Activated CD4-positive, alpha-beta T cell treated with anti-CD3 and anti-CD28 coated beads, Interleukin-2, amount 50 U/mL, for 24 hours (primary cell): ENCODE measurements at regions not wholly inside any gene's neighbourhood (a gene's known extent, or its start where the extent isn't known, plus 50 kb on each side); places are given as distances from the start of the nearest gene placed in this dataset.
"Not testable (repeated sequence)": the region's sequence is repeated elsewhere in the genome, so short reads cannot be mapped to it uniquely, and the experiment has no call there.

Experiments
- DNase-seq, 2 donors: peaks; one replicate each; pipeline ENCODE4 v3.0.0-alpha.2; 2020; ENCODE audit warnings: low read depth in 1 of 2, low spot score in 1 of 2

DNA sequence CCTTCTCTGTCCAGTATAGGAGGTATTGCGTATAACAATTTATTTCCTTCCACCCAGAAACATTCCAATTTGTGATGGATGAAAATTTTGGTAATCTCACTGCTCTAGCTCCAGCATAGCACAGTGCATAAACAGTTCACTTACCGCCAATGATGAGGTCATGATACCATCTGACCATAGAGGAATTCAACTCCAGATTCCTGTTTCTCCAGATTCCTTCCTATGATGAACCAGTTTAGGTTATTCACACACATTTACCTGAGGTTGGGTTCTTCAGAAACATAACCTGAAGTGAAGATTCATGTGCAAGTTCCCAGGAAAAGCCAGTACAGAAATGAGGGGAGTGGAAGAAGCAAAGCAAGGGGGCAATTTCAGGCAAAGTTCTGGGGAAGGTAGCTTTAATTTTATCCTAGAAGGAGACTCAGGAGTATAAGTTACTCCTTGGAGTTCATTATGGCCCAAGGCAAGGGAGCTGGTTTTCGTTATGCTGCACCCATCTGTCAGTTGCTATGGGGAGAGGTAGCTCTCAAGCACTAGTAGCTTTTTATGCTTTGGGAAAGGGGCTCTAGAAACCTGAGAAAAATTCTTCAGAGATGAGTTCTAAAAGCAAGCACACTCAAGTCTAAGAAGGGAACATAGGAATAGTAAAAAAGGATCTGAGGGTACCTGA is 121.6 kb downstream of the CASP12 start:
- DNase-seq: no peak

DNA sequence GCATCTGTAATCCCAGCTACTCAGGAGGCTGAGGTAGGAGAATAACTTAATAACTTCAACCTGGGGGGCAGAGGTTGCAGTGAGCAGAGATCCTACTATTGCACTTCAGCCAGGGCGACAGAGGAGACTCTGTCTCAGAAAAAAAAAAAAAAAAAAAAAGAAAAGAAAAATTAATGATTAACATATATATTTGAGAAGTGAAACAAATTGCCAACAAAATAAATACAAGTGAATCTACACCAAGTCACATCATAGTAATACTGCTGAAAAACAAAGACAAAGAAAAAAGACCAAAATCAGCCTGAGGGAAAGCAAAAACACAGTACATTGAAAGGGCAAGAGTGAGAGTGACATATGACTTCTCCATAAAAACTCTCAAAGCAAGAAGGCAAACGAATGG is 123.7 kb downstream of the CASP12 start:
- DNase-seq: no peak

DNA sequence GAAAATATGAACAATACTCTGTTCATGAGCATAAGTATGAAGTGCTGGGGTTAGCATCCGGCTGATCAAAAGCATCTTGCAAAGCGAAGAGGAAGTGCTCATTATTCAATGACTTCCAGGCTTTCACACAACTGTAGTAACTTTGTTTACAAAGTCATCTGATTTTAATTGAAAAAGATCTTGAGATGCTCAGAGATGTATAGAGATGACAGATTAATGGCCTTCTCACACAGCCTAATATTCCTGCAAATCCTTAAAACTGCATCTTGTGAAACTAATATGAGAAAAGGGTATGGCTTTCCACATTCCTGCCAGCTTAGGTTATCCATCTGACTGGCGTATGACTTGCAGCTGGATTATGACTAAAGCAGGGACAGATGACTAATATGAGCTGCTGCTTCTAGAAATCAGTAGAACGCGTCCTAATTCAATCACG is 125.4 kb downstream of the CASP12 start:
- DNase-seq: no peak

DNA sequence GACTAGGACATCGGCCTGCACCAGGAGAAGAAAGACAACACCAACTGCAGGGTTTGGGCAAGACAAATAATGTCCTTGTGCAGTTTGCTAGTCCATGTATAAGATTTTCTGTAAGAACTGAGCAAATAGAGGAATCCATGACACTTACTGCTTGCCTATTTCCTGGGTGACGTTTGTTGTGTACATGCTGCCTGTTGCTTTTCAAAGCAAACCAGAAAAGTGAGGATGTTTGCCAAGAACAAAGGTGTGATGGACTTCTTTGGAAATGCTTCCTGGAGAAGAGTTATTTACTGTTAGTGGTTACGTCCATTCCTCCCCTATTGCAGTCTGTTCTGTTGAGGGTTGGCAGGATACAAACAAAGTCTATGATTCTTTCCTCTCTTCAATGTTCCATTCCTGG is 126.5 kb downstream of the CASP12 start:
- DNase-seq: no peak

DNA sequence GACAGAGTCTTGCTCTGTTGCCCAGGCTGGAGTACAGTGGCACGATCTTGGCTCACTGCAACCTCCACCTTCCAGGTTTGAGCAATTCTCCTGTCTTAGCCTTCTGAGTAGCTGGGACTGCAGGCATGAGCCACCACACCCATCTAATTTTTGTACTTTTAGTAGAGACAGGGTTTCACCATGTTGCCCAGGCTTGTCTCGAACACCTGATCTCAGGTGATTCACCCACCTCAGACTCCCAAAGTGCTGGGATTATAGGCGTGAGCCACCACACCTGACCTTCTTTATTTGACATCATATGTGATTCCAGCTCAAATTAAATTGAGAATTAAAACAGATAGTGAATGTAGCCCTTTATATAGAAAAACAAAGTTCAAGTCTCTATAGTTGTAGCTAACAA is 127.2 kb downstream of the CASP12 start:
- not testable (repeated sequence) for DNase-seq

DNA sequence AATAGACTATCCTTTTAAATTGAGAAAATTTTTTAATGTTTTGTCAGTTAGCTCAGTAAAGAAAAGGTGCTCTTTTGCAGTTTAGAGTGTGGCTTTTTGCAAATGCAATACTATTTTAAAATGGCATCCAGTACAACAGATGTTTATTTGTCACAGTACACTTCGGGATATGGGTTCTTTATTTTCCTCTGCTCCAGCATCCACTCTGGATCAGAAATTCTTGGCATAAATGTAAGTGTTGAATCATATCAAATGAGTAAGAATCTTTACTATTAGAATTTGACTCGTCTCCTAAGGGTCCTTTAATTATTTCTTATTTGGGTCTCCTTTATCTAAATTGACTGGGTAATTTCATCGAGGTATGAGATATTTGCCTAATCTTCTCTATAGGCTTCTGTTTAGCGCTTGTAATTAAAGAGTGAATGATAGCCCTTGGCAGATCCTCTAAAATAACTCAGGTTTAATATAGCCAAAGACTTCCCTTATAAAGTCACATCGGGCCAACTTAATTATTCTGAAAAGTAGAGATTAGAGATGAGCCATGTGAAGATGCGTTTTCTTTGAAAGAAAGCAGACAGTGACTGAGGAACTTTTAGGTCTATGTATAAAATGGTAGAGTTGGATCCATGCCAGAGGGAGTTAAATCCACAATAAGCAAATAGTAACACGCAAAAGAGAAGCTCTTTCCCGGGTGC is 132.7 kb downstream of the CASP12 start:
- no peak for DNase-seq

DNA sequence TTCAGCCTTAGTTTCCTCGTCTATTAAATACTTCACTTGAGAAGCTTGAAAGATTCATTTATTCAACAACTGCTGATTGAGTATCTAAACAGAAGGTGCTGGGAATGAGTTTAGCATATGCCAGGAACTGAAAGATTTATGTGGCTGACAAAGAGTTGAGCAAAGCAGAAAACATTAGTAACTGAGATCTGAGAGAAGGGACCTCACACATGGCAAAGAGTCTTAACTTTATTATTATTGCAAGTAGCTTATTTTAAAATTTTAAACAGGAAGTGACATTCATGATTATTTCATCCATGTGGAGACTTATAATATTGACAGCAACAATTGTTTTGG is 133.6 kb downstream of the CASP12 start:
- DNase-seq: no peak

DNA sequence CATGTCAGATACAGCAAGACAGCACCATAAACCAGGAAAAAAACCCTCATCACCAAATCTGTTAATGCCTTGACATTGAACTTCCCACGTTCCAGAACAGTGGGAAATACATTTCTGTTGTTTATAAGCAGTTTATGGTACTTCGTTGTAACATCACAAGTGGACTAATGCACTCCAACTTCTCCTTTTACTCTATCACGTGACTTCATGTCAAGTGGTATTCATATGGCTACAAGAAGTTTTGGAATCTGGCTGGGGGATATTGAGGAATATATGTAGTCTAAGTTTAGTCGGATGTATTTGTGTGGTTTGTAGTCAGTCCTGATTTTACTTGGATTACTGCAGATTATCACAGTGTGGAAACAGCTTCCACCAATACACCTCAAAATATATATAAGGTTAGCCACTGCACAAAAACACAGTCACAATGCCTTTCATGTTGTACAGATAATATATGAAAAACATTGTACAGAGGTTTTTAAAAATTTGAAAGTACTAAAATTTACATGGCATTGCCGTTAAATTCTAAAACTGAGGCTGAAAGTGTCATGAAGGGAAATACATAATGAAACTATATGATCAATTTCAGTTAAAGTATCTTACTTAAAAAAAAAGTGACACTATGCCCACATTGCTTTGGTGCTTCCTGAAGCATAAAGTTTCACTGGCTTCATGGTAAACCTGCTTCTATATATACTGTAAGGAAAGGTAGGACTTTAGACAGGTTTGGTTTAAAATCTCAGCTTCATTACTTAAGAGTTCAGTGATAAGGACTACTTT is 134.1 kb downstream of the CASP12 start:
- DNase-seq: no peak

DNA sequence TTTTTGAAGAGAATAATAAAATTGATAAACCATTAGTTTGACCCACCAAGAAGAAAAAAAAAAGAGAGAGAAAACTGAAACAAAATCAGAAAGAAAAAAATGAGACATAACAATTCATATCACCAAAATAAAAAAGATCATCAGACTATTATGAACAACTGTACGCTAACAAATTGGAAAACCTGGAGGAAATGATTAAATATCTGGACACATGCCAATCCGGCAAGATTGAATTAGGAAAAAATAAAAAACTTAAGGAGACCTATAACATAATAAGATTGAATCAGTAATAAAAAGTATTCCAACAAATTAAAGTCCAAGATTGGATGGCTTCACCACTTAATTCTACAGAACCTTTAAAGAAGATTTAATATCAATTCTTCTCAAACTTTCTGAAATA is 136.7 kb downstream of the CASP12 start:
- no peak for DNase-seq

DNA sequence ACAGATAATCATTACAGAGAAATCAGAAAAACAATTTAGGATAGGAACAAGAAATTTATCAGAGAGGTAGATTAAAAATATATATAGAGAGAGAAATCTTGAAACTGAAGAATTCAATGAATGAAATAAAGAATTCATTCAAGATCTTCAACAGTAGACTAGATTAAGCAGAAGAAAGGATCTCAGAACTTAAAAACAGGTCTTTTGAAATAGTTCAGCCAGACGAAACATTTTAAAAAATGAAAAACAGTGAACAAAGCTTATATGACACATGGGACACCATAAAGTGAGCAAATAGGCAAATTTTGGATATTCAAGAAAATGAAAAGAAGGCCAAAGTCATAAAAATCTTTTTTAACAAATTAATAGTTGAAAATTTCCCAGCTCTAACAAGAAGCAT is 138.8 kb downstream of the CASP12 start:
- DNase-seq: no peak

DNA sequence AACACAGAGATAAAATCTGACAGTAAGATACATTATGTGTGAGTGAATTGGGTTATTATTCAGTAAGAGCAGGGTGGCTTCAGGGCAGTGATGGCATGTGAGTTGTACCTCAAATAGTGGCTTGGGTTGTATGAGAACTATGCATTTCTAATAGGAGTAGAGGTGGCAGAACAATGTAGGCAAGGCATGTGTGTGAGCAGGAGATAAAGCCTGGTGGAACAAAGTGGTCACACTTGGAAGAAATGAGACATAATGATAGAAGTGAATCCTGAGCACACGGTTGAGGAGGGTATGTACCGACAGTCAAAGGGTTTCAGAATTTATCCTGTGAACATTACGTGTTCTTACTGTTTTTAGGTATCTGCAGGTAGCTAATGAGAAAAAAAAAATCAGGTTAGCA is 159.3 kb downstream of the CASP12 start:
- no peak for DNase-seq

DNA sequence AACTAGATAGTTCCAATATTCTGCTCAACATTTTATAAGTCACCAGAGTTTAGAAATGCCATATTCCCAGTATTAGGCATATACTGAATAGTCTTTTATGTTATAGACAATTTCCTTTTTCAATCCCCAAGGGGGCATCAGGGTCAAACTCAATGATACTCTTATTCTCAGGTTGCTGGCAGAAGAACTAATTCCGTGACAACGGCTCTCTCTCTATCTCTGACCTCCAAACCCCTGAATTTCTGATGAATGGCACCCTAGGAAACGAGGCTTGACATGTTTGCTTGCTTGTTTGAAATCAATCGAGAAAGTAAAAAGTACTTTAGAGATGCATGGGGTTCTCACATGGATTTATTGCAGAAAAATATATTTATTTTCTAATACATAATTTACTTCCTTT is 160.1 kb downstream of the CASP12 start:
- DNase-seq: no peak

DNA sequence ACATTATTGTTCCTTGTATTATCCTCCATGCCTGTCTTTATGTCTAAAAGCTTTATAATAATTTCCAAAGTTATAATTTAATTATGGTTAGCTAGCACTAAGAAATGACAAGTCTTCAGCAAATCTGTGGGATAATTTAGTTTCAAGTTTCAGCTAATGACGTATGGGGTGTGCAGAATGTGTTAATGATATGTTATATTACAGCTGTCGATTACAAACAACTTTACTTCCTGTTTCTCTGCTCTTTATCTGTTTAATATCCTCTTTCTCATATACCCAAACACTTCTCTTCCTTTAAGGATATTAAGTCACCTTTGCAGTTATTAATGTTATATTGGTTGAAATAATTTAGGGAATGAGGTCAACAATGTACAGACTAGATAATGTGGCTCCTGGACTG is 161.8 kb downstream of the CASP12 start:
- no peak for DNase-seq

DNA sequence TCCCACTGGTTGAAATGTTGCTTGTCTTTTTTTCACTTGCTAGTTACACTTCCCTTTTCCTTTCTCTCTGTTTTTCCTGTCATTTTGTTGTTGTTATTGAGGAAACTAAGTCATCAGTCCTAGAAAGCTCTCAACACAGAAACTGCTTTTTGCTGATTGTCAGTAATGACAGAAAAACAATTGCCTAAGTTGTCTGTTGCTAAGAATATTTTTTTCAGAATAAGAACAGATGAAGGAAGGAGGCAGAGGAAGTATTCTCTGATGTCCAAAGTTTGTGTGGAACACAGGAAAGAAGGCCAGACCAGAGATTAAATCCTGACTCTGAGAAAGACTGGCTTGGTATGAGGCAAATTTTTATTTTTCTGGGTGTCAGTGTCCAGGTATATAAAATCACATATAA is 163.3 kb downstream of the CASP12 start:
- DNase-seq: no peak

DNA sequence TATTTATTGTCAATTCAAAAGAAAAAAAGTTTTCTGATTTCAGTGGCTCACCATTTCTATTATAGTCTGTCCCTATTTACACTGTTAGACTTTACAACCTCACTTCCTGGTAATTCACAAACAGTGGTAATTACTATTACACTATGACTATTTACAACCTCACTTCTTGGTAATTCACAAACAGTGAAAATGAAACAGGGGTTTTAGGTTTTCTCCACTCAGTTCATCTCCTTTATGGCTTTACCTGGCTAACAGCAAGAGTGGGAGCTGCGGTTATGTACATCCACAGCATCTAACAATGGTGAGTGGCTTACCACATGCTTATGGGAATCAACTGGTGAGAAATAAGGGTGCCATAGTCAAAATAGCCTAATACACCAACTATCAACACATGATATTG is 166.4 kb downstream of the CASP12 start:
- DNase-seq: no peak

DNA sequence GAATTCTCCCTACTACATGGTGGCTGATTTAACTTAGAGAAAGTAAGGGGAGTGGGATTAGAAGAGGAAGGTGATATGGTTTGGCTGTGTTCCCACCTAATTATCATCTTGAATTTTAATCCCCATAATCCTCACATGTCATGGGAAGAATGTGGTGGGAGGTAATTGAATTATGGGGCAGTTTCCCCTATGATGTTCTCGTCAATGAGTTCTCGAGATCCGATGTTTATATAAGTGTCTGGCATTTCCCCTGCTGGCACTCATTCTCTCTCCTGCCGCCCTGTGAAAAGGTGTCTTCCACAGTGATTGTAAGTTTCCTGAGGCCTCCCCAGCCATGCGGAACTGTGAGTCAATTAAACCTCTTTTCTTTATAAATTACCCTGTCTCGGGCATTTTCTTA is 169.3 kb downstream of the CASP12 start:
- DNase-seq: no peak

DNA sequence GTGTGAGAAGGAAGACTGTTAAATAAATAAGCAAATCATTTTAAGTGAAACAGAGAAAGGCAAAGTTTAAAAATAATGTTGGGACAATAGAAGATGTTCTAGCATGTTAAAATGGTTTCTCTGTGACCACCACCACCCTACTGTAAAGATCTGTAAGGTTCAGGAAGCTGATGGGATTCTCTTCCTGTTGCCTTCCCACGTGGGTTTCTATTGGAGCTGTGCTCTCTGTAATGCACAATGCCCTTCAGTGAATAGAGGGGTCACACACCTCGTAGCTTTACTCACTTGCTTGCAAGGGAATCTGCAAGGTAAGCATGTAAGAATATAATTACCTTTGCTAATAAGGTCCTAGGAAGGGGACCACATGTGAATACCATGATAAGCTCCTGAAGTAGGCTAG is 170.5 kb downstream of the CASP12 start:
- DNase-seq: no peak

DNA sequence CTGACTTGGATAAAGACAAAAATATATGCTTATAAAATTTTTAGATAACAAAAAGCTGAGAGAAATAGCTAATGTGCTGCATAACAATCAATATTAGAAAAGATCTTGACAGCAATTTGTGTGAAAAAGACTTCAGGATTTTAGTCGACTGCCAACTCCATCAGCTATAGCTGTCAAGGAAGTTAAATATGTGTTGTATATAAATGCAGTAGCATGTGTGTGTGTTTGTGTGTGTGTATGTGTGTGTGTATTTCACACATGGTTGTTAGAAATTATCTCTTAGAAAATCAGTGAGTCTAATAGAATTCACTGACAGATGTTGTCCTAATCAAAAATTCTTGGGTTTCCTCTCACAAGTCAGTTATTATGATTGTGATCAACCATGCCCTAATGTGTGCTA is 171.2 kb downstream of the CASP12 start:
- DNase-seq: no peak

DNA sequence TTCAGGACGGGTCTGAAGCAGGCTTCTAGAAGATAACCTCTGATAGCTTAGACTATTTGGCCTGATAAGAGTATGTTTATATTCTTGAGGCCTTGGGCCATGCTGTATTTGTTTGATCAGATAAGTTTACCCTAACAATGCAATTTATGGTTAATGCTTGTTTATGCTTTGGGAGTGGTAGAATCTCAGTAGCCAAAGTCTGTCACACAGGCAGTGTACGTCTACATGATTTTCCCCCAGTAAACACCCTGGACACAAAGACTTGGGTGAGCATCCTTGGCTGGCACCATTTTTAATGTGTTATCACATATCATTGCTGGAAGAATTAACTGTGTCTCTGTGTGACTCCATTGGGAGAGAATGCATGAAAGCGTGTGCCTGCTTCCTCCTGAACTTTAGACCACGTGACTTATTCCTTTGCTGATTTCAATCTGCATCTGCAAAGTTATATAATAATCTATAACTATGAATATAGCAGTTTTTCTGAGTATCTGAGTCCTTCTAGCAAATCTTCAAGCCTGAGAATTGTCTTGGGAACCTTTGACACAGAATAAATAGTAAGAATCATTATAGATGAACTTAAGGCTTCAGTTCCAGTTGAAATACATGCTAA is 172.4 kb downstream of the CASP12 start:
- DNase-seq: no peak

DNA sequence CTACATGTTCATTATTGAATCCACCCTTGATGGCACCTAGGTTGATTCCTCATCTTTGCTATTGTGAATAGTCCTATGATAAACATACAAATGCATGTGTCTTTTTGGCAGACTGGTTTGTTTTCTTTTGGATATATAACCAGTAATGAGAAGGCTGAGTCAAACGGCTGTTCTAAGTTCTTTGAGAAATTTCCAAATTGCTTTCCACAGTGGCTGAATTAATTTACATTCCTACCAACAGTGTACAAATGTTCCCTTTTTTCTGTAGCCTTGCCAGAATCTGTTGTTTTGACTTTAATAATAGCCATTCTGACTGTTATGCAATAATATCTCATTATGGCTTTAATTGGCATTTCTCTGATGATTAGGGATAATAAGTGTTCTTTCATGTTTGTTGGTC is 184.9 kb downstream of the CASP12 start:
- no peak for DNase-seq

DNA sequence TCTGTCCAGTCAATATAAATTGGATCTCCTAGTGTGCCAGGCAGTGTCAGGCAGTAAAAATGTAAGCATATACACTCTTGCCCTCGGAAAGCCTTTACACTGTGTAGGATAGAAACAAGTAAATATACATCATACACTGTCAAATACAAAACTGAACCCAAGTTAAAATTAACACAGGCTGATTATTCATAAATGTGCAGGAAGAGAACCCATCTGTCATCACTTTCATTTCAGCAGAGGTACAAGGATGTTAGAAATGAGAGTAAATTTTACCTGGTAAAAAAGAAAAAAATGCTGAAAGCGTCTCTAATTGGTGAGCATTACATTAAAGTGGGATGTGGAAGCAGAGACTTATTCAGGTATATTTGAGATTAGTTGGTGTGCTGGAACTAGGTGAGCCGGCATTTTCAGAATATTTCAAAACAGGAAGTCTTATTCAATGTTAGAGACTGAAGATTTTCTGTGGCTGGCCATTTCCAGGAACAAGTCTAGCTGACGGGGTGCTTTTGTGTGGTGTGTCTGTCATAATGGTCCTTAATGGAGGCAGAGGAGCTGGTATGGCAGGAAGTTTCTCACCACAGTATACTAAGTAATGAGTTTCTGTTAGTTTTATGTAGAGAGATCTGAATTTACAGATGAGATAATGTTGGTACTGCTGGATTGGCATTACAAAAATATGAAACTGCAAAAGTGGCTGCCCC is 192.6 kb downstream of the CASP12 start:
- DNase-seq: peak; percentile 28 to 77
